Endothelial cell of umbilical vein (primary cell): ENCODE measurements at regions not wholly inside any gene's neighbourhood (a gene's known extent, or its start where the extent isn't known, plus 50 kb on each side); places are given as distances from the start of the nearest gene placed in this dataset.

ENCODE experiments used
- BruUV-seq: library from RNA; stranded (reverse); fragments of 400-500 nt; replicated peaks from 2 replicates; lab custom pipeline; 2021; lab: Mats Ljungman, UMichigan
- CTCF ChIA-PET: fragments of 300-600, 350-600 bp; sonication (Branson Sonifier 250); formaldehyde crosslinking; loops from one replicate; lab custom pipeline; 2021; ENCODE audit warnings: antibody characterized with exemption, inconsistent platforms; lab: Charles Lee
- POLR2A ChIA-PET: fragments of 300-600, 350-600 bp; sonication (Branson Sonifier 250); formaldehyde crosslinking; loops from one replicate; lab custom pipeline; 2021; ENCODE audit warnings: antibody characterized with exemption, inconsistent platforms; lab: Charles Lee
- DNase-seq: peaks from one replicate; pipeline ENCODE4 v3.0.0-alpha.2; 2011; ENCODE audit warnings: low read depth, low spot score
- FAIRE-seq: peaks from 2 replicates; lab custom pipeline; 2011; peaks lifted over from hg19 to GRCh38; lab: Jason Lieb, UNC
- H2AFZ ChIP-seq: 2 replicates; pipeline ENCODE4 v1.6.0; 2012; ENCODE audit warnings: low read depth, low read length, control low read depth, inconsistent platforms
- H3K27ac ChIP-seq: 2 replicates; pipeline ENCODE4 v1.5.1; 2011; ENCODE audit warnings: low read depth, mild to moderate bottlenecking, control low read depth, low read length, moderate library complexity; ENCODE audit not compliant: insufficient read depth
- H3K27me3 ChIP-seq, 2 experiments: 2 replicates each; pipeline versions ENCODE4 v1.6.0 to v1.6.1; 2011; ENCODE audit warnings: low read length in 2 of 2, mixed read lengths in 1 of 2; ENCODE audit not compliant: control insufficient read depth in 2 of 2, insufficient read depth in 2 of 2
- H3K36me3 ChIP-seq, 2 experiments: 2 replicates in 1 of 2; 3 replicates in 1 of 2; pipeline ENCODE4 v1.5.1; 2011; ENCODE audit warnings: low read length in 2 of 2, mild to moderate bottlenecking in 1 of 2, moderate library complexity in 1 of 2; ENCODE audit not compliant: control insufficient read depth in 2 of 2, insufficient read depth in 2 of 2; ENCODE audit errors: extremely low read depth in 1 of 2
- H3K4me1 ChIP-seq: 3 replicates; pipeline ENCODE4 v1.5.1; 2011; ENCODE audit warnings: mild to moderate bottlenecking, low read length; ENCODE audit not compliant: control insufficient read depth, insufficient read depth; ENCODE audit errors: extremely low read depth
- H3K4me2 ChIP-seq: 2 replicates; pipeline ENCODE4 v1.6.1; 2011; ENCODE audit warnings: low read length, control low read depth, mixed read lengths; ENCODE audit not compliant: insufficient read depth
- H3K4me3 ChIP-seq, 3 experiments: fragments of 200-600 bp in 1 of 3; sonication (generic), shearing (Covaris generic) in 1 of 3; replicated peaks in 1 of 3; 2 replicates each; pipeline ENCODE4 v1.5.1; 2011 to 2016; ENCODE audit warnings: control low read depth in 3 of 3, low read length in 3 of 3, mild to moderate bottlenecking in 2 of 3, inconsistent platforms in 1 of 3, low read depth in 1 of 3, moderate library complexity in 1 of 3; ENCODE audit not compliant: insufficient read depth in 1 of 3
- H3K79me2 ChIP-seq: 2 replicates; pipeline ENCODE4 v1.6.0; 2012; ENCODE audit warnings: low read length, inconsistent platforms; ENCODE audit not compliant: control insufficient read depth, insufficient read depth
- H3K9ac ChIP-seq: replicated peaks from 2 replicates; pipeline ENCODE3; 2011; ENCODE audit warnings: low read length, control low read depth; ENCODE audit not compliant: insufficient read depth; ENCODE audit errors: extremely low read depth
- H3K9me1 ChIP-seq: replicated peaks from 3 replicates; pipeline ENCODE4 v1.6.0; 2011; ENCODE audit warnings: mild to moderate bottlenecking, low read length; ENCODE audit not compliant: control insufficient read depth, insufficient read depth; ENCODE audit errors: extremely low read depth
- H3K9me3 ChIP-seq: replicated peaks from 2 replicates; pipeline ENCODE4 v1.5.1; 2012; ENCODE audit warnings: low read length, inconsistent platforms; ENCODE audit not compliant: control insufficient read depth, insufficient read depth
- H4K20me1 ChIP-seq: replicated peaks from 2 replicates; pipeline ENCODE3; 2011; ENCODE audit warnings: mild to moderate bottlenecking, low read length; ENCODE audit not compliant: control insufficient read depth, insufficient read depth; ENCODE audit errors: extremely low read depth
- CTCF ChIP-seq, 2 donors: IDR thresholded peaks; 1 replicate in 1 of 2; 2 replicates in 1 of 2; pipeline ENCODE4 v1.5.1; 2011; ENCODE audit warnings: low read length in 2 of 2, mild to moderate bottlenecking in 2 of 2, moderate library complexity in 2 of 2, control low read depth in 1 of 2, inconsistent platforms in 1 of 2, low read depth in 1 of 2; ENCODE audit not compliant: insufficient read depth in 1 of 2; ENCODE audit errors: extremely low read depth in 1 of 2
- EZH2 ChIP-seq: IDR thresholded peaks from 2 replicates; pipeline ENCODE4 v1.6.1; 2012; ENCODE audit warnings: borderline replicate concordance, low read depth, mild to moderate bottlenecking, moderate library complexity, low read length, inconsistent platforms; ENCODE audit not compliant: severe bottlenecking
- FOS ChIP-seq: IDR thresholded peaks from 2 replicates; pipeline ENCODE4 v1.6.1; 2011; ENCODE audit warnings: mild to moderate bottlenecking, low read length, moderate library complexity, borderline replicate concordance; ENCODE audit not compliant: insufficient read depth
- GATA2 ChIP-seq: IDR thresholded peaks from 2 replicates; pipeline ENCODE4 v1.7.0; 2011; ENCODE audit warnings: low read depth, mild to moderate bottlenecking, moderate library complexity, mixed read lengths, low read length; ENCODE audit not compliant: insufficient read length, insufficient read depth
- JUN ChIP-seq: IDR thresholded peaks from 2 replicates; pipeline ENCODE4 v1.6.1; 2011; ENCODE audit warnings: borderline replicate concordance, low read depth; ENCODE audit not compliant: insufficient read length, insufficient read depth
- MAX ChIP-seq: IDR thresholded peaks from 2 replicates; pipeline ENCODE4 v1.6.1; 2011; ENCODE audit not compliant: insufficient read depth, insufficient read length
- MYC ChIP-seq: IDR thresholded peaks from one replicate; pipeline ENCODE4 v1.6.1; 2011; ENCODE audit warnings: mild to moderate bottlenecking, low read depth, low read length
- POLR2A ChIP-seq: IDR thresholded peaks from 2 replicates; pipeline ENCODE4 v1.6.1; 2012; ENCODE audit warnings: low read depth, mild to moderate bottlenecking, control low read depth, low read length
- POLR2AphosphoS5 ChIP-seq: IDR thresholded peaks from 2 replicates; pipeline ENCODE4 v1.6.1; 2012; ENCODE audit warnings: low read depth, mild to moderate bottlenecking, control low read depth, low read length, moderate library complexity; ENCODE audit not compliant: insufficient read depth
- dilution Hi-C: fragments of 300-500 bp; cut with MboI; formaldehyde crosslinking; loops from one replicate; pipeline ENCODE4 v1.15.0; 2019; ENCODE audit warnings: low sequenced_read_pairs; ENCODE audit not compliant: extremely low pct_ligation_motif_present
- intact Hi-C: fragments of 100-400 bp; cut with micrococcal nuclease; formaldehyde crosslinking; loops from one replicate; pipeline ENCODE4 v1.10.0; 2022

GRCh38 chr4:164252286-164252685, 501.6 kb upstream of the SMIM31 start:
- Histone ChIP-seq H3K9ac (no peak overlapping the region), H3K4me2 (no peak overlapping the region), H3K27me3 (no peaks in the 10 kb centered on the region), H3K4me1 (no peaks in the 10 kb centered on the region), H3K27ac (no peak overlapping the region), H2AFZ (no peak overlapping the region), H4K20me1 (no peaks in the 10 kb centered on the region), H3K79me2 (no peaks in the 10 kb centered on the region), H3K4me3 (no peak overlapping the region), H3K9me3 (peaks cover 2% of the 10 kb centered on the region), H3K9me1 (no peaks in the 10 kb centered on the region), H3K36me3 (no peaks in the 10 kb centered on the region)
- no peak for FAIRE-seq
- dilution Hi-C loops, result no loop called here
- ChIA-PET CTCF (no interaction called here), POLR2A (no interaction called here)
- TF ChIP-seq CTCF (IDR thresholded peaks at IDR 0.05; ENCODE audit: extremely low read depth in 1 of 2, insufficient read depth in 1 of 2, low read depth in 1 of 2, low read length in 2 of 2) (no peak), JUN (no peak), MYC (no peak), FOS (no peak), EZH2 (no peak), GATA2 (no peak), MAX (no peak), POLR2A (no peak), POLR2AphosphoS5 (no peak)
- no TSS peak for BruUV-seq
- no peak for DNase-seq
- intact Hi-C loops, result no loop called here
